ENCODE measurements at regions not wholly inside any gene's neighbourhood (a gene's known extent, or its start where the extent isn't known, plus 50 kb on each side); places are given as distances from the start of the nearest gene placed in this dataset.

DNA sequence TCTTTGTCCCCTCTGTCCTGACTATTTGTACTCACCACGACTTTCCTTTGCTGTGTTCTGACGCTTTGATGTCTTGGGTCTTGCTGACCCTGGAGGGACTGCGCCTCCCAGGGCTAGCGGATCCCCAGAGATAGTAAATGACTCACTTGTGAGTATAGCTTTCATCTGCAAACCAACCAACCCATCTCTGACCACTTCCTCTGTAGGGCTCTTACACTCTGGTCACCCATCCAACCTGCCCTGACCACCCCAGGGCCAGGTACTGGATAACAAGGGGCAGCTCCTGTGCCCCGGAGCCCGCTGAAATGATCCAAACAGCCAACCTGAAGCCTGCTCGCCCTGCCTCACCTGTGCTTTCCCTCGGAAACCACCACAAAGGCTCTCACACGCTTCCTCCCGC lies 125.2 kb upstream of the CARD11 start:
- H3K4me3 ChIP-seq, result no peak overlapping the region
- intact Hi-C loops (cut with DNase I), result no loop called here
- H3K36me3 ChIP-seq, result no peaks in the 10 kb centered on the region
- H3K4me1 ChIP-seq, result no peaks in the 10 kb centered on the region
- no peak for DNase-seq
- no peak overlapping the region for H3K27ac ChIP-seq
- H3K27me3 ChIP-seq, result peaks cover 0 to 9% (median 0%) of the 10 kb centered on the region in 3 donors
- TF ChIP-seq POLR2AphosphoS5 (IDR thresholded peaks at IDR 0.05) (no peak), POLR2A (IDR thresholded peaks at IDR 0.05) (no peak), EP300 (IDR thresholded peaks at IDR 0.05) (no peak)
- TF ChIP-seq, protein P1, sequence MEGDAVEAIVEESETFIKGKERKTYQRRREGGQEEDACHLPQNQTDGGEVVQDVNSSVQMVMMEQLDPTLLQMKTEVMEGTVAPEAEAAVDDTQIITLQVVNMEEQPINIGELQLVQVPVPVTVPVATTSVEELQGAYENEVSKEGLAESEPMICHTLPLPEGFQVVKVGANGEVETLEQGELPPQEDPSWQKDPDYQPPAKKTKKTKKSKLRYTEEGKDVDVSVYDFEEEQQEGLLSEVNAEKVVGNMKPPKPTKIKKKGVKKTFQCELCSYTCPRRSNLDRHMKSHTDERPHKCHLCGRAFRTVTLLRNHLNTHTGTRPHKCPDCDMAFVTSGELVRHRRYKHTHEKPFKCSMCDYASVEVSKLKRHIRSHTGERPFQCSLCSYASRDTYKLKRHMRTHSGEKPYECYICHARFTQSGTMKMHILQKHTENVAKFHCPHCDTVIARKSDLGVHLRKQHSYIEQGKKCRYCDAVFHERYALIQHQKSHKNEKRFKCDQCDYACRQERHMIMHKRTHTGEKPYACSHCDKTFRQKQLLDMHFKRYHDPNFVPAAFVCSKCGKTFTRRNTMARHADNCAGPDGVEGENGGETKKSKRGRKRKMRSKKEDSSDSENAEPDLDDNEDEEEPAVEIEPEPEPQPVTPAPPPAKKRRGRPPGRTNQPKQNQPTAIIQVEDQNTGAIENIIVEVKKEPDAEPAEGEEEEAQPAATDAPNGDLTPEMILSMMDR (IDR thresholded peaks at IDR 0.05), result no peak
- 86 to 90% methylated on average over 10 of the region's 10 CpGs for WGBS, 2 donors
- peaks cover 0 to 2% (median 0%) of the 10 kb centered on the region in 4 donors for H3K9me3 ChIP-seq

GRCh38 chr7:3172768-3173280 lies 128.2 kb upstream of the SDK1 start:
- TF ChIP-seq, protein P1 (IDR thresholded peaks at IDR 0.05), result no peak
- no peak for TF ChIP-seq POLR2A (IDR thresholded peaks at IDR 0.05)
- TF ChIP-seq EP300 (IDR thresholded peaks at IDR 0.05), result no peak
- TF ChIP-seq POLR2AphosphoS5 (IDR thresholded peaks at IDR 0.05), result no peak
- 75 to 87% methylated on average over 7 of the region's 7 CpGs for WGBS, 2 donors
- H3K36me3 ChIP-seq, result no peaks in the 10 kb centered on the region
- DNase-seq, result no peak
- peaks cover 0 to 9% (median 0%) of the 10 kb centered on the region in 3 donors for H3K27me3 ChIP-seq
- H3K4me1 ChIP-seq, result no peaks in the 10 kb centered on the region
- H3K4me3 ChIP-seq, result no peak overlapping the region
- no peak overlapping the region for H3K27ac ChIP-seq
- intact Hi-C loops (cut with DNase I), result no loop called here
- H3K9me3 ChIP-seq, result peaks cover 0 to 2% (median 0%) of the 10 kb centered on the region in 4 donors

- whole genome bisulfite sequencing, 2 donors, result 72 to 81% methylated on average over 15 of the region's 15 CpGs
- peak; percentile 19 for DNase-seq
- no peaks in the 10 kb centered on the region for H3K27me3 ChIP-seq
- no peak overlapping the region for H3K4me3 ChIP-seq
- no peak overlapping the region for H3K27ac ChIP-seq
- H3K36me3 ChIP-seq, result no peaks in the 10 kb centered on the region
- peaks cover 0 to 2% (median 0%) of the 10 kb centered on the region in 4 donors for H3K9me3 ChIP-seq
- no peak for TF ChIP-seq POLR2A (IDR thresholded peaks at IDR 0.05)
- TF ChIP-seq, protein P1 (IDR thresholded peaks at IDR 0.05), result no peak
- no peak for TF ChIP-seq POLR2AphosphoS5 (IDR thresholded peaks at IDR 0.05)
- no peak for TF ChIP-seq EP300 (IDR thresholded peaks at IDR 0.05)
- intact Hi-C loops (cut with DNase I), result no loop called here
- H3K4me1 ChIP-seq, result no peaks in the 10 kb centered on the region
Observed at GRCh38 chr7:3174515-3175284, 126.4 kb upstream of the SDK1 start.

GRCh38 chr7:3175285-3175902 lies 125.7 kb upstream of the SDK1 start:
- H3K4me1 ChIP-seq, result no peaks in the 10 kb centered on the region
- no peaks in the 10 kb centered on the region for H3K27me3 ChIP-seq
- intact Hi-C loops (cut with DNase I), result no loop called here
- peak; percentile 27 for DNase-seq
- H3K27ac ChIP-seq, result no peak overlapping the region
- 78 to 83% methylated on average over 9 of the region's 9 CpGs for WGBS, 2 donors
- H3K36me3 ChIP-seq, result no peaks in the 10 kb centered on the region
- no peak for TF ChIP-seq POLR2A (IDR thresholded peaks at IDR 0.05)
- TF ChIP-seq EP300 (IDR thresholded peaks at IDR 0.05), result no peak
- no peak for TF ChIP-seq POLR2AphosphoS5 (IDR thresholded peaks at IDR 0.05)
- TF ChIP-seq, protein P1 (IDR thresholded peaks at IDR 0.05), result no peak
- peaks cover 0 to 2% (median 0%) of the 10 kb centered on the region in 4 donors for H3K9me3 ChIP-seq
- no peak overlapping the region for H3K4me3 ChIP-seq
